Neuronal stem cell (in vitro differentiated cells): ENCODE measurements at regions not wholly inside any gene's neighbourhood (a gene's known extent, or its start where the extent isn't known, plus 50 kb on each side); places are given as distances from the start of the nearest gene placed in this dataset.
A peak's percentile ranks its signal among the peaks of the same experiment; 100 is the strongest.
"Not testable (repeated sequence)": the region's sequence is repeated elsewhere in the genome, so short reads cannot be mapped to it uniquely, and the experiment has no call there.

Source experiments
- DNase-seq: peaks from one replicate; pipeline ENCODE4 v3.0.0-alpha.2; 2013; ENCODE audit warnings: low spot score
- H2AFZ ChIP-seq: one replicate; pipeline ENCODE4 v1.6.1; 2013; ENCODE audit warnings: mild to moderate bottlenecking, low read length, inconsistent platforms
- H2AK5ac ChIP-seq: 2 replicates; pipeline ENCODE4 v1.6.1; 2013; ENCODE audit warnings: low read depth, mild to moderate bottlenecking, inconsistent platforms, low read length, moderate library complexity, mixed read lengths
- H2BK120ac ChIP-seq: 2 replicates; pipeline ENCODE4 v1.6.1; 2013; ENCODE audit warnings: low read depth, mild to moderate bottlenecking, inconsistent platforms, low read length, moderate library complexity, mixed read lengths
- H2BK12ac ChIP-seq: one replicate; pipeline ENCODE4 v1.6.1; 2013; ENCODE audit warnings: low read length, inconsistent platforms
- H2BK15ac ChIP-seq: 2 replicates; pipeline ENCODE4 v1.6.1; 2013; ENCODE audit warnings: mild to moderate bottlenecking, low read length, inconsistent platforms, mixed read lengths
- H2BK5ac ChIP-seq: one replicate; pipeline ENCODE4 v1.6.1; 2013; ENCODE audit warnings: inconsistent platforms, mild to moderate bottlenecking, low read length, moderate library complexity
- H3K14ac ChIP-seq: one replicate; pipeline ENCODE4 v1.6.1; 2013; ENCODE audit warnings: low read length, inconsistent platforms
- H3K18ac ChIP-seq: 2 replicates; pipeline ENCODE4 v1.6.1; 2013; ENCODE audit warnings: low read length, inconsistent platforms
- H3K23ac ChIP-seq: 2 replicates; pipeline ENCODE4 v1.6.1; 2013; ENCODE audit warnings: low read depth, mild to moderate bottlenecking, mixed read lengths, low read length, inconsistent platforms; ENCODE audit not compliant: poor library complexity
- H3K27ac ChIP-seq: replicated peaks from 3 replicates; pipeline ENCODE4 v1.5.1; 2013; ENCODE audit warnings: low read length, inconsistent platforms
- H3K27me3 ChIP-seq, 3 experiments: 2 replicates each; pipeline ENCODE4 v1.6.1; 2013; ENCODE audit warnings: low read length in 3 of 3, mild to moderate bottlenecking in 2 of 3, inconsistent platforms in 1 of 3, low read depth in 1 of 3, mixed read lengths in 1 of 3, moderate library complexity in 1 of 3; ENCODE audit not compliant: control insufficient read depth in 3 of 3, insufficient read depth in 3 of 3
- H3K36me3 ChIP-seq, 2 donors: replicated peaks in 1 of 2; 2 replicates each; pipeline ENCODE4 v1.6.1; 2013; ENCODE audit warnings: low read length in 2 of 2; ENCODE audit not compliant: control insufficient read depth in 2 of 2, insufficient read depth in 2 of 2
- H3K4ac ChIP-seq: 2 replicates; pipeline ENCODE4 v1.6.1; 2013; ENCODE audit warnings: inconsistent platforms, mild to moderate bottlenecking, low read length, moderate library complexity
- H3K4me1 ChIP-seq, 2 donors: 1 replicate in 1 of 2; 2 replicates in 1 of 2; pipeline ENCODE4 v1.6.1; 2013; ENCODE audit warnings: low read length in 2 of 2, low read depth in 1 of 2; ENCODE audit not compliant: control insufficient read depth in 2 of 2, insufficient read depth in 1 of 2
- H3K4me2 ChIP-seq: one replicate; pipeline ENCODE4 v1.6.1; 2013; ENCODE audit warnings: mild to moderate bottlenecking, low read length, inconsistent platforms; ENCODE audit not compliant: insufficient read depth, poor library complexity, severe bottlenecking
- H3K4me3 ChIP-seq, 2 donors: 2 replicates each; pipeline ENCODE4 v1.5.1; 2013; ENCODE audit warnings: low read length in 2 of 2, mild to moderate bottlenecking in 2 of 2, inconsistent platforms in 1 of 2, moderate library complexity in 1 of 2
- H3K79me1 ChIP-seq: one replicate; pipeline ENCODE4 v1.6.1; 2013; ENCODE audit warnings: low read depth, mild to moderate bottlenecking, inconsistent platforms, low read length, moderate library complexity
- H3K9ac ChIP-seq: one replicate; pipeline ENCODE4 v1.6.1; 2013; ENCODE audit warnings: mild to moderate bottlenecking, low read depth, low read length, inconsistent platforms; ENCODE audit not compliant: poor library complexity
- H3K9me3 ChIP-seq, 2 donors: replicated peaks in 1 of 2; 2 replicates each; pipeline versions ENCODE3 to v1.6.1; 2013; ENCODE audit warnings: low read length in 2 of 2, mild to moderate bottlenecking in 2 of 2, inconsistent platforms in 1 of 2, low read depth in 1 of 2, mixed read lengths in 1 of 2, moderate library complexity in 1 of 2; ENCODE audit not compliant: control insufficient read depth in 2 of 2, insufficient read depth in 1 of 2
- H4K8ac ChIP-seq: one replicate; pipeline ENCODE4 v1.6.1; 2013; ENCODE audit warnings: low read depth, mild to moderate bottlenecking, inconsistent platforms, low read length, moderate library complexity
- H4K91ac ChIP-seq: one replicate; pipeline ENCODE4 v1.6.1; 2013; ENCODE audit warnings: low read length, low read depth, mild to moderate bottlenecking, inconsistent platforms; ENCODE audit not compliant: poor library complexity
- WGBS, 2 donors: extraction: QIAGEN DNeasy Blood & Tissue Kit; methylation state at CpG; one replicate each; pipeline ENCODE4 v1.1.7; 2013; ENCODE audit warnings: missing lambda C conversion rate in 2 of 2, mixed read lengths in 1 of 2; ENCODE audit not compliant: insufficient read length in 2 of 2, insufficient replicate concordance in 1 of 2; ENCODE audit errors: extremely low coverage in 2 of 2; 5-methylcytosine and 5-hydroxymethylcytosine counted together

DNA sequence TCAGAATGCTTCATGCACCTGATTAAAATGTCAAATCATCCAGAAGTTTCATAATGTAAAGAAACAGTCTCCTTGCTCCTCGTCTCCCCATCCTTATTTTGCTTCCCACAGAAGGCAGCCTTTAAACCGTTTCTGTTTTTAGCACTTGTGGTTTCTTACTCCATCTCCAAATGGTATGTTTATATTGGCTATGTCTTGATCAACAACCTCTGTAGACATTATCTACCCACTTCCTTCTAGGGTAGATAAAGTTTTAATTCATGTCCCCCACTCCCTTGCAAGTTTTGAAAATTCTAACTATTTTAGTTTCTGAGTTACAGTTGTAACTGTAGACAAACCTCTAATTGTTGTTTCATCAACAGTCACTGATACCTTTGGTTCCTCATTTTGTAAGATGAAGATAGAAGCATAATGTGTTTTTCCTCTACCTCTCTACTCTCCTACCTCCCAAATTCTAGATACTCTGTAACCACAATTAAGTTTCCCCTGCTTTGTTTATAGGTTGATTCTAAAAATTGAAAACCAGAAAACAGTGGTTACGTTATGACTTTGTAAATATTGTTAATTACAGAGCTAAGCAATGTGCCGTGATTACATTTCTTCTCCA, 291.7 kb upstream of the GATB start:
- Histone ChIP-seq H3K4me2 (no peak overlapping the region), H3K27ac (no peak overlapping the region)

DNA sequence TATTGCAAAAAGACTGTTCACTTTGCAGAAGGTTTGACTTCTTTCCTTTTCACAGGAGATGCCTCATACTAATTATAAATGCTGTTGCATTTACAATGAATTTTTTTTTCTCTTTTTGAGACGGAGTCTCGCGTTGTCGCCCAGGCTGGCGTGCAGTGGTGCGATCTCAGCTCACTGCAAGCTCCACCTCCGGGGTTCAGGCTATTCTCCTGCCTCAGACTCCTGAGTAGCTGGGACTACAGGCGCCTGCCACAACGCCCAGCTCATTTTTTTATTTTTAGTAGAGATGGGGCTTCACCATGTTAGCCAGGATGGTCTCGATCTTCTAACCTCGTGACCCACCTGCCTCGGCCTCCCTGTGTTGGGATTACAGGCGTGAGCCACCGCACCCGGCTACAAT, 290.5 kb upstream of the GATB start:
- DNase-seq, H2AFZ ChIP-seq, H4K8ac ChIP-seq, H3K18ac ChIP-seq, H2BK15ac ChIP-seq, H2BK5ac ChIP-seq, H3K4me1 ChIP-seq, H2BK12ac ChIP-seq, H4K91ac ChIP-seq, H3K9ac ChIP-seq, H3K23ac ChIP-seq, H3K4ac ChIP-seq, H2AK5ac ChIP-seq, H3K4me3 ChIP-seq, H3K27ac ChIP-seq, H3K9me3 ChIP-seq, H3K79me1 ChIP-seq, H3K4me2 ChIP-seq, H3K27me3 ChIP-seq, H2BK120ac ChIP-seq, H3K14ac ChIP-seq, H3K36me3 ChIP-seq: not testable (repeated sequence)
- WGBS, 2 donors, result no CpG with 5 or more reads among the region's 15 CpGs

More for the DNA sequence above, 291.7 kb upstream of the GATB start:
- no peaks in the 10 kb centered on the region for H3K4me1 ChIP-seq
- no peak overlapping the region for H4K91ac ChIP-seq
- peaks cover 0 to 3% (median 0%) of the 10 kb centered on the region in 3 experiments for H3K27me3 ChIP-seq
- H3K36me3 ChIP-seq, result no peaks in the 10 kb centered on the region
- no CpG with 5 or more reads among the region's 4 CpGs for WGBS, 2 donors
- no peak overlapping the region for H2BK12ac ChIP-seq
- no peak overlapping the region for H3K4me3 ChIP-seq
- H2AK5ac ChIP-seq, result no peak overlapping the region
- H3K4ac ChIP-seq, result no peak overlapping the region
- H2AFZ ChIP-seq, result no peak overlapping the region
- H3K18ac ChIP-seq, result no peak overlapping the region
- no peaks in the 10 kb centered on the region for H3K79me1 ChIP-seq
- H3K23ac ChIP-seq, result no peak overlapping the region
- no peak overlapping the region for H2BK120ac ChIP-seq
- H2BK5ac ChIP-seq, result no peak overlapping the region
- no peak overlapping the region for H2BK15ac ChIP-seq
- peaks cover 0 to 2% of the 10 kb centered on the region in 2 donors for H3K9me3 ChIP-seq
- H3K9ac ChIP-seq, result no peak overlapping the region
- no peak overlapping the region for H3K14ac ChIP-seq
- DNase-seq, result no peak
- no peak overlapping the region for H4K8ac ChIP-seq

DNA sequence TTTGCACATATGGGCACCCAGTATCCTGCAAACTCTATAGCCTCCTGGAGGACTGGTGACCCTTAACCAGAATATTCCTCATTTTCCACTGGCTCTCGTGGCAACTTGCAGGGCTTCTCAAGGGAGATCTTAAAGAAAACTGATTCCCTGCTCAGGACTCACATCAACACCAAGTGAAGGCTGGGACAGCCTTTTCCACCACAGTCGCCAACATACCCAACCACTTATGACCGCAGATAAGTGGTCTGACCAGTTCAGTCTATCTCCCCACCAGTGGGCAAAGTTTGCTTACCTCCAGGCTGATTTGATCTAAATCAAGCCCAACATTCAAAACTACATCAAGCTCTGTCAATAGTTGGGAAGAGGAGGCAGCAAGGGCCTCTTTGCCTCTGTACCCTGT, 289.3 kb upstream of the GATB start:
- H2BK120ac ChIP-seq, result peak overlapping the region; percentile 13
- no peaks in the 10 kb centered on the region for H3K9me3 ChIP-seq
- H3K18ac ChIP-seq, result no peak overlapping the region
- no peak overlapping the region for H2AFZ ChIP-seq
- DNase-seq, result no peak
- H2BK5ac ChIP-seq, result no peak overlapping the region
- H3K14ac ChIP-seq, result no peak overlapping the region
- no peak overlapping the region for H3K9ac ChIP-seq
- H3K27ac ChIP-seq, result no peak overlapping the region
- H3K36me3 ChIP-seq, result no peaks in the 10 kb centered on the region
- no peak overlapping the region for H4K91ac ChIP-seq
- H3K79me1 ChIP-seq, result no peaks in the 10 kb centered on the region
- H2BK15ac ChIP-seq, result no peak overlapping the region
- no peak overlapping the region for H2AK5ac ChIP-seq
- no CpG with 5 or more reads among the region's 3 CpGs for WGBS, 2 donors
- H3K4ac ChIP-seq, result no peak overlapping the region
- H3K4me2 ChIP-seq, result no peak overlapping the region
- peaks cover 0 to 6% of the 10 kb centered on the region in 2 donors for H3K4me1 ChIP-seq
- no peak overlapping the region for H2BK12ac ChIP-seq
- H4K8ac ChIP-seq, result no peak overlapping the region
- no peak overlapping the region for H3K4me3 ChIP-seq
- peaks cover 0 to 16% (median 0%) of the 10 kb centered on the region in 3 experiments for H3K27me3 ChIP-seq
- H3K23ac ChIP-seq, result no peak overlapping the region

DNA sequence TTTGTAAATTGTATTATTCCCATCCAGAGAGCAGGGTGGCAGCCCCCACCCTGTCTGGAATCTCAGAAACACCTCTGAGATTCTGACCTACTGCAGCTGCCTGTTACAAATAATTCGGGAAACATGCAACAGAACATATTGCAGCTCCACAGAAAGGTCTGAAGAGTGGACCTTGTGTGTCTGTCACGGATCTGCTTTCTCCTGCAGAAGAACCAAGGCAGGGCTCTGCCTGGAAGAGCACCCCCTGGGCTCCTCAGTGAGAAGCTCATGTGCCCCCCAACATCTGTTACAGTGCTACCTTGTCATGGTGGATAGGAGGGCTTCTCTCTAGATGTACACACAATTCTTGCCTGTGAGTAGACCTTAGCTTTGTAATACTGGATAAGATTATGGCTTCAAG, 286.6 kb upstream of the GATB start:
- no peak overlapping the region for H2AK5ac ChIP-seq
- WGBS, 2 donors, result no CpG with 5 or more reads among the region's 2 CpGs
- no peak for DNase-seq

More for the DNA sequence above, 286.6 kb upstream of the GATB start:
- Histone ChIP-seq H4K91ac (no peak overlapping the region), H3K27ac (no peak overlapping the region), H3K4me3 (no peak overlapping the region), H3K36me3 (no peaks in the 10 kb centered on the region), H2BK15ac (no peak overlapping the region), H3K9ac (no peak overlapping the region), H3K79me1 (no peaks in the 10 kb centered on the region), H3K4me1 (peaks cover 0 to 6% of the 10 kb centered on the region in 2 donors), H3K4ac (no peak overlapping the region), H2BK120ac (no peak overlapping the region), H2BK5ac (no peak overlapping the region), H3K14ac (no peak overlapping the region), H3K23ac (no peak overlapping the region), H3K18ac (no peak overlapping the region), H3K4me2 (no peak overlapping the region), H2BK12ac (no peak overlapping the region), H3K9me3 (no peaks in the 10 kb centered on the region), H2AFZ (no peak overlapping the region), H3K27me3 (peaks cover 0 to 20% (median 2%) of the 10 kb centered on the region in 3 experiments), H4K8ac (no peak overlapping the region)
